ENCODE measurements at regions not wholly inside any gene's neighbourhood (a gene's known extent, or its start where the extent isn't known, plus 50 kb on each side); places are given as distances from the start of the nearest gene placed in this dataset.

DNA sequence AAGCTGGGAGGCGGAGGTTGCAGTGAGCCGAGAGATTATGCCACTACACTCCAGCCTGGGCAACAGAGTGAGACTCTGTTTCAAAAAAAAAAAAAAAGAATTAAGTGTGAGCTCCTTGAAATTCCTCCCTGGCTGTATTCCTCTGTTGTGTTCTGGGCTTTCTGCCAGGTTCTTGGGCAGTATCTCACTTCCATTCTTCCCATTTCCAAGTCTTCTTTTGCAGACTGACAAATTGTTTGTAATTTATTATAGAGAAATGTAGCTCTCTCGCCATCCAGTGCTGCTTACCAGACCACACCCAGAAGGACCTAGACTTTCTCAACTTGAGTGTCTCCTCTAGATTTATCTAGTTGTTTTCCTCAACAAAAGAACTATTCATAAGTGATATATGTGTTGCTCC lies 105.0 kb upstream of the ADGRL2 start:
- DNase-seq = no peak

DNA sequence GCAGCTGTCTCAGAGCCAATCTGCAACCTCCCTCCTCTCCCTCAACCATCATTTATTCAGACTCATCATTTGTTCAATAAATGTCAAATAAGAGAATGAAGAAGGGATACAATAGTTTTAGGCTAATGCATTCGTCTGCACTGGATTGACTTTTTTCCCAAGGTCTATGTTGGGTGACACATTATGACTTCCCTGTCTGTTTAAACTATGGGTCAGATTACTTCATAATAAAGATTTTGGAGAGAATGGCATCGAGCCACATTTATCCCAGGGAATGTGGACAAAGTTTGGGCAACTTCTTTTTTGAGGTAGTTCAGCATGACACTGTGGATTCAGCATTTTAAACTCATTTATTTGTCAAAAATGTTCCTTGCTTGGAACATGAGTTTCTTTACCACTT lies 107.4 kb upstream of the ADGRL2 start:
- DNase-seq = no peak

DNA sequence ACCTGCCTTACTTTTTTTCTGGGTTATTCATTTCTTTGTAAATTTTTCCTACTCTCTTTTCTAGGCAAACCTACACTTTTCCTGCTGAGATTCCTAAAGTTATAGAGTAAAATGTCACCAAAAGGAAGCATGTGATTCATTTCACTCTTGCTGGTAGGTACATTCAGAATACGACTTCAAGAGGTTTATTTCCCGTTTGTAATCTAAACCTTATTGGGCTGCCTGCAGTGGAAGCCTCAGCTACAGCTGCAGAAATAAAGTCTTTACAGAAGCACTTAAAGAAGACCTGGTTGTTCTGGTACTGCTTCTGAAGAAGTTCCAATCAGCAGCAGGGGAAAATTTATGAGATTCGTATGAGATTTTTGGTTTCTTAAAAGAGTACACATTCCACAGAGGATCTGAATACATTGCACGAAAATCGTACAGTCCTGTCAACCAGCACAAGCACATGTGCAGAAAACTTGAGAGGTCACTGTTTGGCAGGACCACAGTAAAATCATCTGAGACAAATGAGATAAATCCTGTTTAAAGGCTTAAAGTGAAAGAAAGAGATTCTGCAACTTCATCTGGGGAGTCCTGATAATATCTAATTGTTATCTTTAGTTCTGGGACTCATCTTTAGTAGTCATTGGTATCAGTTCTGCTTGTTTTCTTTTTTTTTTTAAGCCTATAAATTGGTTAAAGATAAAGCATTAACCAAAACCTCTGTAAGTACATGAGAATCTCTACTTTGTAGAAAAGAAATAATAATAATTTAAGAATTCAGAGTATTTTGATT lies 109.9 kb upstream of the ADGRL2 start:
- no peak for DNase-seq

DNA sequence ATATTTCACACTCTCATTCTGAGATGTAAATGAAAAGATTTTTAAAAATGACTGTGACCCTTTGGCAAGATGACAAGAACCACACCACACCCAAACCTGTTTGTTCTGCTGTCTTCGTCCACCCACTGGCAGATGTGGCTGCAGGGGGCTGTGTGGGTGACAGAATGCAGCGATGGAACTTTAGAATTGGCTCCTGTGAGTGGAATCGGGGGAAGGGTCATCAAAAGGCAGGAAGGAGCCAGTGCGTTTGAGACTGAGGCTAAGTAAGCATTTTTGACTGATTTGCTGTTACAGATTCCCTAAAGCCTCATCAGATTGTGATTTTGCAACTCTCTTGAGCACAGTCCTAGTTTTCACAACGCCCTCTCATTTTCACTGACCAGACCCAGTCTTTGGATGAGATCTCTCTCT lies 111.2 kb upstream of the ADGRL2 start:
- no peak for DNase-seq

DNA sequence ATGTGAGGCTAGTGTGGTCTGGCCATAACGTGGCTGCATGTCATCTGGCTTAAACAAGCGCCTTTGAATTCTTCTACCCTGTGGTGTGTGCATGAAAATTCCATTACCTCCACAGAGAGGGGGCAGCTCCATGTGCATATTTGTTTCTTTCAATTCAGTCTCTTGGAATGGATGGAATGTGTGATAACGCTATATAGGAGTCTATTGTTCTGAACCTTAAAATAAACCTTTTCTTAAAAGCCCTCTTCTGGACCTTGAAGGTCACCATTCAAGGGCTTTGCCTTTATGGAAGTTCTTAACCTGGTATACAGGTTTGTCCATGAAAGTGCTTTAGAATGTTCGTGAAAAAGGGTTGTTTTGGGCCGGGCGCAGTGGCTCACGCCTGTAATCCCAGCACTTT lies 118.2 kb upstream of the ADGRL2 start:
- no peak for DNase-seq

DNA sequence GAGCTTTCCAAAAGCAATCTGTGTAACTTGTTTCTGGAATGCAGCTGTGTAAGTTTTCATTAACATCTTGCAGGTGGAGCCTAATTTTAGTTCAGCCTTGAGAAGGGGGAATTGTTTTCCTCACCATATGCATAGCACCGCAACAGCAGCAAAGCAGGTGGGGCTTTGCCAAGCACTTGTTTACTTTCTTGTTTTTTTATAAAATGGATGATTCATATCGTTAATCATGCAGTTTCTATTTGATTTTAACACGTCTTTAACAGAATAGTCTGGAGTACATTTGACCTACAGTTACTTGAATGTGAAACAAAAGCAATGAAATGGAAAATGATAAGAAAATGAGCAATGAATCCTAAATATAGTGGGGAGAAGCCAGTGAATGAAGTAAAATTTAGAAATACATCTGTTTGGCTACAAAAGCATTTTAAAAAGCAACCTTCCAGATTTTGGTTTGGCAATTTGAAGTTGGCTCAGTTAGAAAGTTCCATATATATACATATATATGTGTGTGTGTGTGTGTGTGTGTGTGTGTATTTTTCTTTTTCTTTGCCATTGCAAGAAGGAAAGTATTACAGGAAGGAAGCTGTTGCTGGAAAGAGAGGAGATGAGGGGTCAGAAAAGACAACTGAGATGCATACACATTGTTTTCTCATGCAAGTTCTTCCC lies 119.0 kb upstream of the ADGRL2 start:
- no peak for DNase-seq

DNA sequence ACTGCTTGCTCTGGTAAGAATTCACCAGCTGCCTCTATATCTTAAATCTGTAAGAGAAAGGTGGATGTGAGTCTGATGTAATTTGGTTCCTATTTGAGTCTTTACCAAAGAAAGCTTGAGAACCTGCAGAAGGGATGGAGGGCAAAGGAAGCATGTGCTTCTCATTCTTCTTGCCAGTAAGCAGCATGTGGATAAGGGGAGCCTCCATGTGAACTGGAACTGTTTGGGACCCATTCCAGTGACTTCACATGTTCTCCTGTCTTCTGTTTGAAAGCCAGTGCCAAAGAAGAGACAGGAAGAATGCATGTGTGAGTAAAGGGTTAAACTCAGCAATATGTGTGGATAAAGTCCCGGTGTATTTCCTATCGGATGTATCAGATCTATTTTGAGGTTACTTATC lies 119.6 kb upstream of the ADGRL2 start:
- DNase-seq = no peak

DNA sequence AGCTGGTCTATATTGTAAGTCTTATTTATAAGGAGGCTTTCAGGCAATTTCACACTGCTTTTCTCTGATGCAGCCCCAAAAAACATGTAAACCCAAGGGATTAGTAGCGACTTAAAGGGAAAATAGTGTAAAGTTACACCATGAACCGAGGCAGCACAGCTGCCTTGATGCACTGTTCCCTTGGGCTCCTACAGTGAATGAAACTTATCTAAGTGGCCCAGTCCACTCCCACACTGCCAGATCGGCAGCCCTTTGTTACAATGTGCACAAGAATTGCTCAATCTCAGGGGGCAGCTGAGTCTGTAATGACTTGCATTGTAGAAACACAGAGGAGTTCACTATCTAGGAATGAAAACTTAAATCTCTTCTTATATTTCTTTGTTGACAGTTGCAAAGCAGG lies 120.8 kb upstream of the ADGRL2 start:
- DNase-seq = no peak

DNA sequence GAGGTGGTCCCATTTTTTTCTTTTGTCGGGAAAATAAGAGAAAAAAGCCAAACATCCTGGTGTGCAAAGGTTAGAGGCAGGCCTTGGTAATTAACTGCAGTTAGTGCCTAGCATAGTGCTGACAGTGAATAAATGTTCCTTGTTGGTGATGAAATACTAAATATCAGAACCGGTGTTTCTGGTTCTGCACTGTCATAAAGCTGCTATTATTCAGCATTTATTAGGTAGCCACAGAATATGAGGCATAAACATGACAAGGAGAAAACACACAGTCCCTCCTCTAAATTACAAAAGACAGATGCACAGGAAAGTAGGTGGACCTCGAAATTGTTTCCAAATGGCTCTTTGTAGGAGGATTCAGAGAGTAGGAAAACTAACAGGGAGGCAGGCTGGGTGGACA lies 122.0 kb upstream of the ADGRL2 start:
- no peak for DNase-seq

DNA sequence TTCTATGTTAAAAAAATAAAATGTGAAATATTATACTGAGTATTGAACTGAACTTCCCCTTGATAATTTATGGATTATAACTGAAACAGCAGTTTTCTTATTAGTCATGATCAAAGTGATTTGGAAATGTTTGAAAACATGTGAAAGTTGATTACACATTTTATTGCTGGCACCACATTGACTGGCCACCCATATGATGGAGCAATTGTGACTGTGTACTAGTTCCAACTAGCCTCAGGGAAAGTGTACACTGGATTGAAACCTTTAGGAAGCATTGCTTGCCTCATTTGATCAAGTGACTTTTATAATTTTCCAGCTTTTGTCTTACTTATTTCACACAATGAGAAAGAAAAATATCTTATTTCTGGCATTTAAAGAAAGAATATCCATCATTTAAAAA lies 128.0 kb upstream of the ADGRL2 start:
- no peak for DNase-seq

DNA sequence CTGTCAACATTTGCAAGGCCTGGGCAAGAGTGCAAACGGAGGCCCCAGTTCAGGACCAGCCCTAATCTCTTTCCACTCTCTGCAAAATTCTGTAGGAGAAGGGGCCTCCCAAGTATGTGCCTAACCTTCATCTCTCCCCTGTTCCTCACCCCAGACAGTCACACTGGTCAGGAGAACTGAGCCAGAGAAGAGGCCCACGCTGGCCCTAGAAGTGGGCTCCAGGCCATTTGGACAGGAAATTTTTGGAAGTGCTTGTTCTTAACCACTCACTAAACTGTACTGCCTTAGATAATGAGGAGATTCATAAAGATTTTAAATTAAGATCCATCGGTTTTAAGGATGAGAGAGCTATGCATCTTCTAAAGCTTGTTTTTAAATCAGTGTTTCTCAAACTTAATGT lies 129.7 kb upstream of the ADGRL2 start:
- no peak for DNase-seq

DNA sequence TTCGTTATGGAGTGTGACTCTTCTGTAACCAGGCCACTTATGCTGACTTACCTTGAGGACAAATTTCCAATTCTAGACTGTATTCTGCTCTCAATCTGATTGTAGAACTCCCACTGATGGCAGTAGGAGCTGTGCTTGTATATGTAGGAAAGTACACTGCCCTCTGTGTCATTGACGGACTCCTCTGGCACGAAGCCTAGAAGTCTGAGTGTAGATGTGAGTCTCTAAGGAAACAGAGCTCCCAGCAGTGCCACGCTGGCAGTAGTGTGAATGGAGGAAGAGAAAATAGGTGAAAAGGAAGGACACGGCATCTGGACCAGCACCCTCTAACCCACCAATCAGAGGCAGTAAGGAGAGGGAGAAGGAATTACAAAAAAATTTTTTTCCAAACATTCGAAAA lies 130.4 kb upstream of the ADGRL2 start:
- DNase-seq = no peak

DNA sequence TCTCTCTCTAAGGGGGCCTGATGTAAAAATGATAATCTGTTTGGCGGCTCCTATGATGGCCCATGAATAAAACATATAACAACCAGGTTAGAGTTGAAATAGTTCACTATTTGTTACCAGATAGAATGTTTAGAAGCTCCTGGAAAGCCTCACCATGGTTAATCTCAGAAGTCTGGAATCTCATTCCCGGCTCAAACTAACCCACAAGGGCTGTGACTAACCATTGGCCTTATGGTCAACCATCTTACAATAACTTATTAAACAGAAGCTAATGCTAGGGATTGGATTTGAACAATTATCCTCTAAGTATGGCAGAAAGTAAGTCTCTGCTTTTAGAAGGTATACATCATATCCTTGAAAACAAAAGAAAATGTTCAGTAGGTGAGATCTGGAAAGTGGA lies 134.1 kb upstream of the ADGRL2 start:
- DNase-seq = no peak

DNA sequence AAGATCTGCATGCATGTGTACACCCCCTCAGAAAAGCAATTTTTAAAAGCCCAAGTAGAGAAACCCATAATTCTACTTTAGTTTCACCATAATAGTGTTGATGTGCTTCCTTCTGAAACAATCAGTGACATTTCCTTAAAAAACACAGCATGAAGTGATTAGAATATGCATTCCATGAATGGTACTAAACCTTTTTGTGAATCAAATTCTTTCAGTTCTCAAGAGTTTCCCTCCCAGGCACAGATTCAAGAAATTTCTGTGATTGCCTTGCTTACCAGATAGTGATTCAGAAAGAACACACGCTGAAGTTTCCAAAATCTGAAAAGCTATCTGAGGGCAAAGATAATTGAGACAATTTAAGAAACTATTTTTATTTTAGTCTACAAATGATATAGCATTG lies 136.4 kb upstream of the ADGRL2 start:
- no peak for DNase-seq

DNA sequence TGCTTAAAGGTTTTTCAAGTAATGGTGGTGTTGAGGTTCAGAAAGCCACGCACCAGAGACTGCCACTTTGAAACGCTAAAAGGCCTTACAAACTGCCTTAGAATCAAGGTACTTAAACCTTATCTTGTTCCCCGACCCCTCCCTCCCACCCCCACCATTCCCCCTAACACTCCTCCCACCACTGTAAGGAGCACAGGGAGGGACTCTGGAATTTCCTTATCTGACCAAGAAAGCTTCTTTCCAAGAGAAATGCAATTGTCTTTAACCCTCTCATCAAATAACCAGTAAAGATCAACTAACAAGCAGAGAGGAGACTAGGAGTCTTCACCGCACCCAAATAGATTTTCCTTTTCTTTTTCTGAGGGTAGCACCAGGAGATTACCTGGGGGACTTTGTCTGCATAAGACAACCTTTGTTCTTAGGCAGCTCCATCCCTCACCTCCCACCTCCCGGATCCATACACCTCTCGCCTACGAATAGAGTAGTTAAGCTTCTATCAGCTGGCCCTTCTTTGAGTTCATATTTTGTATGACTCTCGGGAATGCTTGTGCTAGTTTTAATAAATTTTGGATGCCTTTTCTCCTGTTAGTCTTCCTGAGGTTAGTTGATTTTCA lies 137.7 kb upstream of the ADGRL2 start:
- DNase-seq = no peak

DNA sequence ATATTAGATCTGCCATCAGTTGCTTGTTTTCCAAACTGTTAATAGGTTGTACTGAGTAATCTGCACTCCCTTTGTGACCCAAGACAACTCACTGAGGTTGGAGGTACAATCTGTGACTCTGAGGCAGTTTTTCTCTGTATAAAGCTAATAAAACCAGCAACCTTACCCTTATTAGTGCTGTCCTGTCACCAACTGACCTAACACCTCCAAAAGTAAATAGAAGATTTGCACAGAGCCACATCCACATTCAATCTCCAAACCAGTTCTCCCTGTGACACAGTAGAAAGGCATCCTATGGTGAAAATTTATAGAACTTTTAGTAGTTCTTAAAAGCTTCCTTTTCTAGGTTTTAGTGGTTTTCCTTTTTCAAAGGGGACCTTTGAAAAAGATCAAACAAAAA lies 140.4 kb upstream of the ADGRL2 start:
- DNase-seq = no peak

DNA sequence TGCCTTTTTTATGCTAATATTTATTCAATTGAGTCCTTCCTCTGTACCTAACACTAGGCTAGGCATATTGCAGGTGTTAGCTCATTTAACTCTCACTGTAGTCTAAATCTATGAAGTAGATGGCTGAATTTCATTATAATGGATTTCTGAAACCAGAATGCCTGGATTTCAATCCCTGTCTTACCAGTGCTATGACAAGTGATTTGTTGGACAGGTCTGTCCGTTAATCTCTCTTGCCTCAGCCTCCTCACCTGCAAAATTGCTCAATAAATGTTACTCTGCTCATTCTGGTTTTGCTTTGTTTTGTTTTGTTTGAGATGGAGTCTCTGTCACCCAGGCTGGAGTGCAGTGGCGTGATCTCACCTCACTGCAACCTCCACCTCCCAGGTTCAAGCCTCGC lies 146.1 kb upstream of the ADGRL2 start:
- DNase-seq = no peak

DNA sequence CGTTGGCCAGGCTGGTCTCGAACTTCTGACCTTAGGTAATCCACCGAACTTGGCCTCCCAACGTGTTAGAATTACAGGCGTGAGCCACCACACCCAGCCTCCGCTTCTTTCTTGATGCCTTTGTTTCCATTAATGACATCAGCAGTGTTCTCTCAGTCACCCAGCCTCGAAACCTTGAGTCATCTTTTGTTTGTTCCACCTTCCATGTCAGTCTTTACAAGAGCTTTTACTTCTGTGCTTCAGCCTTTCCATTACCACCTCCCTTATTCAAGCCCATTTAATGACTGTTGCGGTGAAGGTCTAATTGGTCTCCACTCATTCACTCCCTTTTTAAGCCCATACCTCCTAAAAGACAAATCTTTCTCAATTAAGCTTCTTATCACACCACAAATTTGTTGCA lies 146.6 kb upstream of the ADGRL2 start:
- no peak for DNase-seq

DNA sequence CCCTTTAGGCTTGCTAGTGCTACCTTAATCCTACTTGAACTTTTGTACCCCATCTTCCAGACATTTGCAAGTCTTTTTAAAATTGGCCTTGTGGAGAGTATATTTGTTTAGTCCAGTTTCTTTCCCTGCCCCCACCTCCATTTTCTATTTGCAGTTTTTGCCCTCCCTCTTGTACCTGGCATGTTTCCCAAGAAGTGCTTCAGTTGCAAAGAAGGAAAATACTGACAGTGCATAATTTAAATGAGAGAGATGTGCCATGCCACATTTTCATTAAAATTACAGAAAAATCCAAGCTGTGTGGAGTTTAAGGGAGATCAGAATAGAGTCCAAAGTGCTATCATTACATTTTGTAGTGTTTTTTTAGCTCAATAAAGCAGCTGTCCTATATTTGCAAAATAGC lies 150.0 kb upstream of the ADGRL2 start:
- DNase-seq = no peak

DNA sequence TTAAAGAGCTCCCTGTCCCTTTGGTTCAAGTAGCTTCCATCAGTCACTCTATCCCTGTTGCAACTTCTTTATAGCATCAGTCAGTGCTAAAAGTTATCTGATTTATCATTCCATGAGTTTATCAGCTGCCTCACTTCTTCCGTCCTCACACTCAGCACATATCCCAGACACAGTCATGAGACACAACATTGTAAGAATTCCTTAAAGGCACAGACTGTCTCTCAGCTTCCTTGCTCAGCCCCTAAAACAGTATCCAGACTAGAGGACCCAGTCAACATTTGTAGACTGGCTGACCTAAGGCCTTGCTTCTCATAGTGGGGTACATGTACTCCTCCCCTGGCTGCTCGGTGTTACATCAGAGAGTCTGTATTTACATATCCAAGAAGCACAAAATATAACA lies 164.9 kb upstream of the ADGRL2 start:
- DNase-seq = no peak

DNA sequence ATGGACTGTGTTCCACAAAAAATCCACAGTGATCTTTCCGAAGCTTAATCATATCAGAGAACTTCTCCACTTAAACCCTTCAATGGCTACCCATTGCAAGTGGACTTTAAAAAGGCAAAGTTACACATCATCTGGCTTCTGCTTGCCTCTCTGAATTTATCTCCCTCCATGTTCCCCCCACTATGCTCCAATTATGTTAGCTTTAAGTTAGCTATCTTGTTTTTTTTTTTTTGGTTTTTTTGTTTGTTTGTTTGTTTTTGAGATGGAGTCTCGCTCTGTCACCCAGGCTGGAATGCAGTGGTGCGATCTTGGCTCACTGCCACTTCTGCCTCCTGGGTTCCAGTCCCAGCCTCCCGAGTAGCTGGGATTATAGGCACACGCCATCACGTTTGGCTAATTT lies 166.4 kb upstream of the ADGRL2 start:
- no peak for DNase-seq

DNA sequence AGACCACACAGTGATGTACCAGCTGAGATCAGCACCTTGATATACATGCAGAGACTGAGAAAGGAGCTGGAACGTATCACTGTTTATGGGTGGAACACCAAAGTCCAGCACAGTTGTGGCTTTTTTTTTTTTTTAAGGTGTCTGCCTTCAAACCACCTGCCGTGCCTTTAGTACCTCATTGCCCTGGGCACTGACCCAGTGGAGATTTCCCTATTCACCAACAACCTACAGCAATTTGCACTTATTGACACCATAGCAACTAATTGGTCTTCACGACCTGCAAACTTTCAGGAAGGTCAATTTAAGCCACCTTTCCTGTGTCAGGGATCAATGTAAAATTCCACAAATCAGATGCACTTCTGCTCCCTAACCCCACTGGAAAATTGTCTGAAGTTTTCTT lies 181.6 kb upstream of the ADGRL2 start:
- no peak for DNase-seq

DNA sequence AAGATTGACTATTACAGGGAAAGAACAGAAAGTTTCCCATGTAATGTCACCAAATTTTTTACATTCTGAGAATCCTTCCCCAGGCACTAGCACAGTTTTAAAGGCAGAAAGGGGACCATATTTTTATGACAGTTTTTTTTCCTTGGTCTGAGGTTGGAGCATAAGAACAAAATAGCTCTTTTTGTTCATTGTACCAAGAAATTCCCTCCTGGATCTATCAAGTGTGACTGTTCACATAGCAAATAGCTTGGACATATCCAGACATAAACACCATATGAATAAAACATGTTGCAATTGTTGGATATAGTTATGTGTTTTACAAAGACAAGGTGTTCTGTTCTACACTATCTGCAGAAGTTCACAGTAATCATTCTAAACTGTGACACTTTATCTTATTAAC lies 182.4 kb upstream of the ADGRL2 start:
- DNase-seq = no peak

DNA sequence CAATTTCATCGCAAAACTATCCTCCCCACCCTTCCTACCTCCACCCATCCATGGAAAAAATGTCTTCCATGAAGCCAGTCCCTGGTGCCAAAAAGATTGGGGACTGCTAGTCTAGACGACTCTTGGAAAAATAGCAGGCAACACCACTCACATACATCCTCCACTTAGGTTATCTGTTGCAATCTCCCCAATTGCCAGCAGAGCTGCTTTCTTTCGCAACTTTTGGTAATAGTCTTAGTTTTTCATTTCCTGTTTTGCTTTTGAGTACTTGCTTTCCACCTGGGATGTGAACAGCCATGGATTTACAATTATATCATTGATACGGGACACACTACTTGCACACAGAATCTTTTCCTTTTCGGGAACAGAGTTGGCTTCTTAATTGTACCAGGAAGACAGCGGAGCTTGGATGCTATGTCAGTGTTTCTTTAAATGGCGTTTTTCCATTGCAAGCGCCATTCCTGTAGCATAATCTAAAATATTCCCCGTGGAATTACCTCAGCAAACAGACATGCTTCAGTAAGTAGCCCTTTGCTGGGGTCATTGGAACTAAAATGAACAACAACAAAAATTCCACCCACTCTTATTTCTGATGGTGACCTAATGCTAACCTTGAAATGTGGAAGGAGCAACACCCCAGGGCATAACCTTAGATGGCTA lies 183.3 kb upstream of the ADGRL2 start:
- DNase-seq = no peak
